ENCODE measurements at regions not wholly inside any gene's neighbourhood (a gene's known extent, or its start where the extent isn't known, plus 50 kb on each side); places are given as distances from the start of the nearest gene placed in this dataset.

- no peak for TF ChIP-seq REST (IDR thresholded peaks at IDR 0.05; ENCODE audit: insufficient read depth in 1 of 2, low read depth in 2 of 2, low read length in 1 of 2)
- TF ChIP-seq CTCF (IDR thresholded peaks at IDR 0.05) = no peak
These were observed 86.9 kb upstream of the CST7 start for GRCh38 chr20:24862186-24862585.
